Ascending aorta (tissue), 2 donors: ENCODE measurements at regions not wholly inside any gene's neighbourhood (a gene's known extent, or its start where the extent isn't known, plus 50 kb on each side); places are given as distances from the start of the nearest gene placed in this dataset.

Experiments used
- DNase-seq, 2 donors: peaks; one replicate each; pipeline ENCODE4 v3.0.0-alpha.2; 2019; ENCODE audit warnings: low spot score in 2 of 2
- H3K27ac ChIP-seq, 2 donors: fragments of 200-600 bp; sonication (generic); one replicate each; pipeline ENCODE4 v1.5.1; 2016 to 2017; ENCODE audit warnings: mild to moderate bottlenecking in 1 of 2
- H3K27me3 ChIP-seq: fragments of 200-600 bp; sonication (generic); one replicate; pipeline ENCODE4 v1.5.1; 2017
- H3K36me3 ChIP-seq, 2 donors: fragments of 200-600 bp; sonication (generic); one replicate each; pipeline ENCODE4 v1.5.1; 2016
- H3K4me1 ChIP-seq, 2 donors: fragments of 200-600 bp; sonication (generic); one replicate each; pipeline ENCODE4 v1.5.1; 2016 to 2017; ENCODE audit warnings: mild to moderate bottlenecking in 1 of 2
- H3K4me3 ChIP-seq, 2 donors: fragments of 200-600 bp; sonication (generic); one replicate each; pipeline ENCODE4 v1.5.1; 2016 to 2017; ENCODE audit warnings: mild to moderate bottlenecking in 1 of 2
- H3K9me3 ChIP-seq, 2 donors: fragments of 200-600 bp; sonication (generic); one replicate each; pipeline ENCODE4 v1.5.1; 2016
- CTCF ChIP-seq, 3 experiments: fragments of 200-600 bp in 2 of 3; fragments of 450-650 bp in 1 of 3; sonication (generic) in 2 of 3; IDR thresholded peaks; one replicate each; pipeline ENCODE4 v1.5.1; 2016 to 2019; ENCODE audit warnings: antibody characterized with exemption in 3 of 3, mild to moderate bottlenecking in 1 of 3, moderate library complexity in 1 of 3
- intact Hi-C: fragments of 100-400 bp; cut with DNase I; formaldehyde crosslinking; loops from one replicate; pipeline ENCODE4 v1.15.1; 2023

- no peak overlapping the region for H3K4me3 ChIP-seq
- H3K27ac ChIP-seq, result no peak overlapping the region
- H3K9me3 ChIP-seq, result peaks cover 3 to 6% of the 10 kb centered on the region in 2 donors
- no peak for DNase-seq
- intact Hi-C loops, result no loop called here
- H3K4me1 ChIP-seq, result no peaks in the 10 kb centered on the region
- no peaks in the 10 kb centered on the region for H3K27me3 ChIP-seq
- no peak for TF ChIP-seq CTCF (IDR thresholded peaks at IDR 0.05)
- no peaks in the 10 kb centered on the region for H3K36me3 ChIP-seq
These were observed 373.7 kb upstream of the C1orf174 start for GRCh38 chr1:4273747-4274146.

- H3K9me3 ChIP-seq, result peaks cover 3 to 6% of the 10 kb centered on the region in 2 donors
- no peak for TF ChIP-seq CTCF (IDR thresholded peaks at IDR 0.05)
- DNase-seq, result no peak
- H3K27ac ChIP-seq, result no peak overlapping the region
- intact Hi-C loops, result no loop called here
- no peaks in the 10 kb centered on the region for H3K36me3 ChIP-seq
- H3K4me1 ChIP-seq, result no peaks in the 10 kb centered on the region
- no peak overlapping the region for H3K4me3 ChIP-seq
- no peaks in the 10 kb centered on the region for H3K27me3 ChIP-seq
These were observed 375.0 kb upstream of the C1orf174 start for GRCh38 chr1:4275083-4275482.

GRCh38 chr1:4276238-4276637 lies 376.2 kb upstream of the C1orf174 start:
- H3K9me3 ChIP-seq, result peaks cover 3 to 6% of the 10 kb centered on the region in 2 donors
- H3K4me1 ChIP-seq, result no peaks in the 10 kb centered on the region
- no peak overlapping the region for H3K4me3 ChIP-seq
- intact Hi-C loops, result no loop called here
- no peaks in the 10 kb centered on the region for H3K36me3 ChIP-seq
- DNase-seq, result no peak
- no peak overlapping the region for H3K27ac ChIP-seq
- no peak for TF ChIP-seq CTCF (IDR thresholded peaks at IDR 0.05)
- no peaks in the 10 kb centered on the region for H3K27me3 ChIP-seq

GRCh38 chr1:4277598-4277997 lies 376.8 kb upstream of the AJAP1 start:
- intact Hi-C loops, result no loop called here
- no peak for TF ChIP-seq CTCF (IDR thresholded peaks at IDR 0.05)

GRCh38 chr1:4284976-4285375 lies 369.4 kb upstream of the AJAP1 start:
- Histone ChIP-seq H3K27ac (no peak overlapping the region), H3K4me3 (no peak overlapping the region), H3K4me1 (no peaks in the 10 kb centered on the region), H3K27me3 (no peaks in the 10 kb centered on the region), H3K9me3 (no peaks in the 10 kb centered on the region), H3K36me3 (no peaks in the 10 kb centered on the region)
- DNase-seq, result no peak
- intact Hi-C loops, result no loop called here
- TF ChIP-seq CTCF (IDR thresholded peaks at IDR 0.05), result no peak

More at GRCh38 chr1:4277598-4277997, 376.8 kb upstream of the AJAP1 start:
- Histone ChIP-seq H3K36me3 (no peaks in the 10 kb centered on the region), H3K4me1 (no peaks in the 10 kb centered on the region), H3K4me3 (no peak overlapping the region), H3K27me3 (no peaks in the 10 kb centered on the region), H3K9me3 (peaks cover 3 to 6% of the 10 kb centered on the region in 2 donors), H3K27ac (no peak overlapping the region)
- no peak for DNase-seq

GRCh38 chr1:4292861-4293260 lies 361.5 kb upstream of the AJAP1 start:
- Histone ChIP-seq H3K27me3 (no peaks in the 10 kb centered on the region), H3K4me3 (no peak overlapping the region), H3K36me3 (no peaks in the 10 kb centered on the region), H3K27ac (no peak overlapping the region), H3K4me1 (no peaks in the 10 kb centered on the region), H3K9me3 (no peaks in the 10 kb centered on the region)
- intact Hi-C loops, result no loop called here
- no peak for TF ChIP-seq CTCF (IDR thresholded peaks at IDR 0.05)
- no peak for DNase-seq
